ENCODE measurements at regions not wholly inside any gene's neighbourhood (a gene's known extent, or its start where the extent isn't known, plus 50 kb on each side); places are given as distances from the start of the nearest gene placed in this dataset.

DNA sequence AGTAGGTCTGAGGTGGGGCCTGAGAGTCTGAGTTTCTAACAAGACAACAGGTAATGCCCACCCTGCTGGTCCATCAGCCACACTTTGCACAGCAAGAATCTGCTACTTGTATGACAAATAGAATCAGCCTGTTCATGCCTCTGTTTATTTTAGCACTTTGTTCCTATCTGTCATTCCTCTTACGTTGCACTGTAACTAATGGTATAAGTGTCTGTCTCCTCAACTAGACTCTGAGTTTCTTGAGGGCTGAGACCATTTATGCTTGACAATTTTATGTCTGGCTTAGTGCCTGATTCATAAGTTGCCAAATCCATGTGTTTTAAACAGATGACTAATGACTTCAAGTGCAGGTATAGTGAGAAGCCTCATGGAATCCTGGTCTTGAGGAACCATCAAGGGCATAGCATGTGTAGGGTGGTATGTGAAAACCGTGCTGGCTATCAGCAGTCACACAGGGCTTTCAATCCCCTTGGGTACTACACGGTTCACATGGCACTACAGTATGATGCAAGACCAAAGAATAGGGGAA is 209.7 kb downstream of the C11orf91 start:
- TF ChIP-seq, protein P1, sequence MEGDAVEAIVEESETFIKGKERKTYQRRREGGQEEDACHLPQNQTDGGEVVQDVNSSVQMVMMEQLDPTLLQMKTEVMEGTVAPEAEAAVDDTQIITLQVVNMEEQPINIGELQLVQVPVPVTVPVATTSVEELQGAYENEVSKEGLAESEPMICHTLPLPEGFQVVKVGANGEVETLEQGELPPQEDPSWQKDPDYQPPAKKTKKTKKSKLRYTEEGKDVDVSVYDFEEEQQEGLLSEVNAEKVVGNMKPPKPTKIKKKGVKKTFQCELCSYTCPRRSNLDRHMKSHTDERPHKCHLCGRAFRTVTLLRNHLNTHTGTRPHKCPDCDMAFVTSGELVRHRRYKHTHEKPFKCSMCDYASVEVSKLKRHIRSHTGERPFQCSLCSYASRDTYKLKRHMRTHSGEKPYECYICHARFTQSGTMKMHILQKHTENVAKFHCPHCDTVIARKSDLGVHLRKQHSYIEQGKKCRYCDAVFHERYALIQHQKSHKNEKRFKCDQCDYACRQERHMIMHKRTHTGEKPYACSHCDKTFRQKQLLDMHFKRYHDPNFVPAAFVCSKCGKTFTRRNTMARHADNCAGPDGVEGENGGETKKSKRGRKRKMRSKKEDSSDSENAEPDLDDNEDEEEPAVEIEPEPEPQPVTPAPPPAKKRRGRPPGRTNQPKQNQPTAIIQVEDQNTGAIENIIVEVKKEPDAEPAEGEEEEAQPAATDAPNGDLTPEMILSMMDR (IDR thresholded peaks at IDR 0.05; ENCODE audit: poor library complexity, severe bottlenecking): no peak
- no peaks in the 10 kb centered on the region for H3K4me1 ChIP-seq (ENCODE audit: insufficient read depth, poor library complexity, severe bottlenecking)
- no peaks in the 10 kb centered on the region for H3K27me3 ChIP-seq (ENCODE audit: insufficient read depth, poor library complexity, severe bottlenecking)
- H3K36me3 ChIP-seq (ENCODE audit: low read depth): no peaks in the 10 kb centered on the region
- no peak for DNase-seq (ENCODE audit: low spot score)
- no peak overlapping the region for H3K27ac ChIP-seq (ENCODE audit: poor library complexity, severe bottlenecking)
- no peaks in the 10 kb centered on the region for H3K9me3 ChIP-seq (ENCODE audit: severe bottlenecking)
- ATAC-seq (ENCODE audit: low read depth): peak; percentile 60
- no peak overlapping the region for H3K4me3 ChIP-seq (ENCODE audit: severe bottlenecking)

DNA sequence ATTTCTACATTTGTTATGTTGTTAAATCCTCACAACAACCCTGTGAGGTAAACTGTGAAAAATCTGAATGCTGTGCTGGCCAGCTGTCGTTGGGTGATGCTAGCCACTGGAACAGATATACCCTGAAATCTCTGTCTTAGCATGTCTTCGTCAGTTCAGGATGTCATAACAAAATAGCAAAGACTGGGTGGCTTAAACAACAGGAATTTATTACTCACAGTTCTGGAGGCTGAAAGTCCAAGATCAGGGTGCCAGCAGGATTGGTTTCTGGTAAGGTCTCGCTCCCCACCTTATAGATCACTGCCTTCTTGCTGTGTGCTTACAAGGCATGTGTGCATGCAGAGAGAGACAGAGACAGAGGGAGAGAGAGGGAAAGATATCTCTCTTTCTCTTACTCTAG is 211.7 kb downstream of the C11orf91 start:
- Histone ChIP-seq H3K27ac (ENCODE audit: poor library complexity, severe bottlenecking) (no peak overlapping the region), H3K27me3 (ENCODE audit: insufficient read depth, poor library complexity, severe bottlenecking) (no peaks in the 10 kb centered on the region), H3K4me3 (ENCODE audit: severe bottlenecking) (no peak overlapping the region), H3K9me3 (ENCODE audit: severe bottlenecking) (no peaks in the 10 kb centered on the region), H3K36me3 (ENCODE audit: low read depth) (no peaks in the 10 kb centered on the region), H3K4me1 (ENCODE audit: insufficient read depth, poor library complexity, severe bottlenecking) (no peaks in the 10 kb centered on the region)
- TF ChIP-seq, protein P1 (IDR thresholded peaks at IDR 0.05; ENCODE audit: poor library complexity, severe bottlenecking): no peak
- ATAC-seq (ENCODE audit: low read depth) (no peak), DNase-seq (ENCODE audit: low spot score) (no peak)

DNA sequence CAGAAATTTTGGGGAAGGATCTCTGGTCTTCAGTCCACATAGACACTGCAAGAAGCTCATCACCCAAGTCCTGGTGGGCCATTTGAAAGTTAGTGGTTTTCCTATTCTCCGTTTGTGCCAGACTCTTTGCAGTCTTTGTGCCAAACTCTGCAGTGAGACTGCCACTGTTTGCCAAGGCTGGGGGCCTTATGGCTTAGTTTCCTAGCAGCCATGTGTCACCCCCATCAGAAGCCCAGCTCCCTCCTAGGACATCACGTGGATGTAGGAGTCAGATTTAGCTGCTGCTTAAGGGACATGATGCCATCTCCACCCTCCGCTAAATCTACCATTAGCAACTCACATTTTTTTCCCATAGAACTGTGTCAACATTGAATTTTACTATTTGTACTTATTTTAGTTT is 220.0 kb downstream of the C11orf91 start:
- Histone ChIP-seq H3K27me3 (ENCODE audit: insufficient read depth, poor library complexity, severe bottlenecking) (no peaks in the 10 kb centered on the region), H3K9me3 (ENCODE audit: severe bottlenecking) (no peaks in the 10 kb centered on the region), H3K4me3 (ENCODE audit: severe bottlenecking) (no peak overlapping the region), H3K27ac (ENCODE audit: poor library complexity, severe bottlenecking) (no peak overlapping the region), H3K36me3 (ENCODE audit: low read depth) (no peaks in the 10 kb centered on the region), H3K4me1 (ENCODE audit: insufficient read depth, poor library complexity, severe bottlenecking) (peaks cover 5% of the 10 kb centered on the region)
- ATAC-seq (ENCODE audit: low read depth) (no peak), DNase-seq (ENCODE audit: low spot score) (no peak)
- TF ChIP-seq, protein P1 (IDR thresholded peaks at IDR 0.05; ENCODE audit: poor library complexity, severe bottlenecking): no peak

- Histone ChIP-seq H3K36me3 (ENCODE audit: low read depth) (no peaks in the 10 kb centered on the region), H3K9me3 (ENCODE audit: severe bottlenecking) (no peaks in the 10 kb centered on the region), H3K4me1 (ENCODE audit: insufficient read depth, poor library complexity, severe bottlenecking) (peaks cover 8% of the 10 kb centered on the region), H3K27me3 (ENCODE audit: insufficient read depth, poor library complexity, severe bottlenecking) (no peaks in the 10 kb centered on the region), H3K27ac (ENCODE audit: poor library complexity, severe bottlenecking) (no peak overlapping the region), H3K4me3 (ENCODE audit: severe bottlenecking) (no peak overlapping the region)
- TF ChIP-seq, protein P1 (IDR thresholded peaks at IDR 0.05; ENCODE audit: poor library complexity, severe bottlenecking): no peak
- no peak for DNase-seq (ENCODE audit: low spot score)
- no peak for ATAC-seq (ENCODE audit: low read depth)
These were observed 221.4 kb downstream of the C11orf91 start for GRCh38 chr11:33479231-33479630.

GRCh38 chr11:33478111-33478573 is 221.0 kb downstream of the HIPK3 start:
- no peak overlapping the region for H3K4me3 ChIP-seq (ENCODE audit: severe bottlenecking)
- no peaks in the 10 kb centered on the region for H3K27me3 ChIP-seq (ENCODE audit: insufficient read depth, poor library complexity, severe bottlenecking)
- peaks cover 8% of the 10 kb centered on the region for H3K4me1 ChIP-seq (ENCODE audit: insufficient read depth, poor library complexity, severe bottlenecking)
- TF ChIP-seq, protein P1 (IDR thresholded peaks at IDR 0.05; ENCODE audit: poor library complexity, severe bottlenecking): no peak
- H3K9me3 ChIP-seq (ENCODE audit: severe bottlenecking): no peaks in the 10 kb centered on the region
- no peak overlapping the region for H3K27ac ChIP-seq (ENCODE audit: poor library complexity, severe bottlenecking)
- no peaks in the 10 kb centered on the region for H3K36me3 ChIP-seq (ENCODE audit: low read depth)
- no peak for ATAC-seq (ENCODE audit: low read depth)
- no peak for DNase-seq (ENCODE audit: low spot score)

Data from RWPE2 (cell line).